HG03432 (cell line): ENCODE measurements at regions not wholly inside any gene's neighbourhood (a gene's known extent, or its start where the extent isn't known, plus 50 kb on each side); places are given as distances from the start of the nearest gene placed in this dataset.

ENCODE experiments used
- ATAC-seq: cut with Tn5 transposase; IDR thresholded peaks from one replicate; pipeline ENCODE4 v1.9.1; 2021; ENCODE audit warnings: mild to moderate bottlenecking, moderate library complexity; ENCODE audit not compliant: unreplicated experiment

GRCh38 chr2:19846567-19846966 lies 55.2 kb downstream of the TTC32 start:
- ATAC-seq: no peak

GRCh38 chr2:19846030-19846429 lies 55.8 kb downstream of the TTC32 start:
- no peak for ATAC-seq

- ATAC-seq: no peak
Measured at GRCh38 chr2:19845323-19845920, 56.4 kb downstream of the TTC32 start.

GRCh38 chr2:19844750-19845149 lies 57.0 kb downstream of the TTC32 start:
- no peak for ATAC-seq

- no peak for ATAC-seq
Measured at GRCh38 chr2:19843992-19844515, 57.7 kb downstream of the TTC32 start.

- no peak for ATAC-seq
Measured at GRCh38 chr2:19841918-19842693, 59.7 kb downstream of the TTC32 start.

GRCh38 chr2:19839438-19839837 lies 62.3 kb downstream of the TTC32 start:
- no peak for ATAC-seq

- ATAC-seq: no peak
Measured at GRCh38 chr2:19838616-19839015, 63.2 kb downstream of the TTC32 start.

GRCh38 chr2:19837235-19837766 lies 64.5 kb downstream of the TTC32 start:
- ATAC-seq: no peak

GRCh38 chr2:19835781-19836281 lies 66.0 kb downstream of the TTC32 start:
- ATAC-seq: no peak

GRCh38 chr2:19833978-19834377 lies 67.8 kb downstream of the TTC32 start:
- no peak for ATAC-seq

GRCh38 chr2:19829672-19830071 lies 72.1 kb downstream of the TTC32 start:
- no peak for ATAC-seq

GRCh38 chr2:19826874-19827273 lies 74.9 kb downstream of the TTC32 start:
- no peak for ATAC-seq

GRCh38 chr2:19823507-19823906 lies 78.3 kb downstream of the TTC32 start:
- ATAC-seq: no peak

- ATAC-seq: no peak
Measured at GRCh38 chr2:19819097-19820065, 82.4 kb downstream of the TTC32 start.

- no peak for ATAC-seq
Measured at GRCh38 chr2:19818543-19818942, 83.2 kb downstream of the TTC32 start.

GRCh38 chr2:19818039-19818438 lies 83.7 kb downstream of the TTC32 start:
- ATAC-seq: no peak

GRCh38 chr2:19815746-19816145 lies 86.0 kb downstream of the TTC32 start:
- no peak for ATAC-seq

- ATAC-seq: no peak
Measured at GRCh38 chr2:19812166-19812565, 89.6 kb downstream of the TTC32 start.

GRCh38 chr2:19811186-19811585 lies 90.6 kb downstream of the TTC32 start:
- no peak for ATAC-seq

- no peak for ATAC-seq
Measured at GRCh38 chr2:19810637-19811036, 91.1 kb downstream of the TTC32 start.
